Stimulated activated CD8-positive, alpha-beta memory T cell treated with anti-CD3 and anti-CD28 coated beads, Interleukin-7, amount 100 ng/mL, for 24 hours (primary cell): ENCODE measurements at regions not wholly inside any gene's neighbourhood (a gene's known extent, or its start where the extent isn't known, plus 50 kb on each side); places are given as distances from the start of the nearest gene placed in this dataset.
"Not testable (repeated sequence)": the region's sequence is repeated elsewhere in the genome, so short reads cannot be mapped to it uniquely, and the experiment has no call there.

Source experiments
- DNase-seq: peaks from one replicate; pipeline ENCODE4 v3.0.0-alpha.2; 2020; ENCODE audit warnings: low read depth

- DNase-seq = no peak
These were observed 181.6 kb upstream of the NUDT12 start for GRCh38 chr5:103744159-103744558.

GRCh38 chr5:103743421-103743820, 180.8 kb upstream of the NUDT12 start:
- DNase-seq = no peak

GRCh38 chr5:103741984-103742383, 179.4 kb upstream of the NUDT12 start:
- DNase-seq = no peak

GRCh38 chr5:103736343-103736742, 173.8 kb upstream of the NUDT12 start:
- not testable (repeated sequence) for DNase-seq

GRCh38 chr5:103724271-103724670, 161.7 kb upstream of the NUDT12 start:
- no peak for DNase-seq

GRCh38 chr5:103721183-103721582, 158.6 kb upstream of the NUDT12 start:
- DNase-seq = no peak

GRCh38 chr5:103718108-103718507, 155.5 kb upstream of the NUDT12 start:
- no peak for DNase-seq

GRCh38 chr5:103708601-103709000, 146.0 kb upstream of the NUDT12 start:
- DNase-seq = no peak

- no peak for DNase-seq
These were observed 144.5 kb upstream of the NUDT12 start for GRCh38 chr5:103706939-103707682.

GRCh38 chr5:103703617-103704016, 141.0 kb upstream of the NUDT12 start:
- no peak for DNase-seq

GRCh38 chr5:103693517-103693916, 130.9 kb upstream of the NUDT12 start:
- DNase-seq = no peak

- no peak for DNase-seq
These were observed 128.1 kb upstream of the NUDT12 start for GRCh38 chr5:103690676-103691075.

GRCh38 chr5:103679873-103680272, 117.3 kb upstream of the NUDT12 start:
- no peak for DNase-seq

GRCh38 chr5:103676198-103676597, 113.6 kb upstream of the NUDT12 start:
- not testable (repeated sequence) for DNase-seq

GRCh38 chr5:103674739-103675138, 112.2 kb upstream of the NUDT12 start:
- no peak for DNase-seq

- no peak for DNase-seq
These were observed 111.7 kb upstream of the NUDT12 start for GRCh38 chr5:103674251-103674650.

GRCh38 chr5:103669615-103670014, 107.0 kb upstream of the NUDT12 start:
- no peak for DNase-seq

GRCh38 chr5:103668281-103668680, 105.7 kb upstream of the NUDT12 start:
- no peak for DNase-seq

GRCh38 chr5:103667068-103667467, 104.5 kb upstream of the NUDT12 start:
- no peak for DNase-seq

- DNase-seq = no peak
These were observed 94.7 kb upstream of the NUDT12 start for GRCh38 chr5:103657301-103657700.

GRCh38 chr5:103648086-103648485, 85.5 kb upstream of the NUDT12 start:
- no peak for DNase-seq

GRCh38 chr5:103646698-103647614, 84.4 kb upstream of the NUDT12 start:
- DNase-seq = no peak

- no peak for DNase-seq
These were observed 83.2 kb upstream of the NUDT12 start for GRCh38 chr5:103645816-103646215.
